ENCODE measurements at regions not wholly inside any gene's neighbourhood (a gene's known extent, or its start where the extent isn't known, plus 50 kb on each side); places are given as distances from the start of the nearest gene placed in this dataset.

GRCh38 chr18:56481751-56482150 lies 156.6 kb downstream of the TXNL1 start:
- no peak for ATAC-seq
- TF ChIP-seq TCF4 (CRISPR knock-in tag; IDR thresholded peaks at IDR 0.05; ENCODE audit: borderline replicate concordance) (no peak), CSDC2 (CRISPR knock-in tag; IDR thresholded peaks at IDR 0.05) (no peak), ARNTL (CRISPR knock-in tag; IDR thresholded peaks at IDR 0.05; ENCODE audit: borderline replicate concordance, low read depth) (no peak)

GRCh38 chr18:56479841-56480240 lies 158.6 kb downstream of the TXNL1 start:
- no peak for ATAC-seq

GRCh38 chr18:56475250-56475649 lies 163.1 kb downstream of the TXNL1 start:
- TF ChIP-seq POU6F1 (CRISPR knock-in tag; IDR thresholded peaks at IDR 0.05; ENCODE audit: borderline replicate concordance, low read depth) (no peak), CSDC2 (CRISPR knock-in tag; IDR thresholded peaks at IDR 0.05) (no peak), ISL1 (CRISPR knock-in tag; IDR thresholded peaks at IDR 0.05) (0 out of 2 replicates have a peak, but pooled peaks have one; percentile 23), PATZ1 (CRISPR knock-in tag; IDR thresholded peaks at IDR 0.05; ENCODE audit: borderline replicate concordance) (no peak)
- peak; percentile 48 for ATAC-seq

More at GRCh38 chr18:56479841-56480240, 158.6 kb downstream of the TXNL1 start:
- TF ChIP-seq OSR1 (CRISPR knock-in tag; IDR thresholded peaks at IDR 0.05), result no peak
- no peak for TF ChIP-seq ZNF70 (CRISPR knock-in tag; IDR thresholded peaks at IDR 0.05)
- TF ChIP-seq TOX (CRISPR knock-in tag; IDR thresholded peaks at IDR 0.05; ENCODE audit: borderline replicate concordance), result no peak
- no peak for TF ChIP-seq SNAI2 (CRISPR knock-in tag; IDR thresholded peaks at IDR 0.05)
- TF ChIP-seq ZNF565 (CRISPR knock-in tag; conservative IDR thresholded peaks at IDR 0.05; ENCODE audit: low read depth), result no peak
- TF ChIP-seq ZC3H10 (CRISPR knock-in tag; IDR thresholded peaks at IDR 0.05), result no peak
- no peak for TF ChIP-seq ARNTL (CRISPR knock-in tag; IDR thresholded peaks at IDR 0.05; ENCODE audit: borderline replicate concordance, low read depth)
- TF ChIP-seq TCF4 (CRISPR knock-in tag; IDR thresholded peaks at IDR 0.05; ENCODE audit: borderline replicate concordance), result no peak

- no peak for TF ChIP-seq GLIS3 (CRISPR knock-in tag; IDR thresholded peaks at IDR 0.05)
- TF ChIP-seq CSDC2 (CRISPR knock-in tag; IDR thresholded peaks at IDR 0.05), result no peak
- TF ChIP-seq ZNF70 (CRISPR knock-in tag; IDR thresholded peaks at IDR 0.05), result no peak
- TF ChIP-seq ZFP3 (CRISPR knock-in tag; IDR thresholded peaks at IDR 0.05), result no peak
- TF ChIP-seq ESRRG (CRISPR knock-in tag; IDR thresholded peaks at IDR 0.05), result no peak
- TF ChIP-seq BACH2 (CRISPR knock-in tag; IDR thresholded peaks at IDR 0.05; ENCODE audit: borderline replicate concordance), result no peak
- no peak for TF ChIP-seq ZFP30 (CRISPR knock-in tag; IDR thresholded peaks at IDR 0.05)
- no peak for TF ChIP-seq PPARA (CRISPR knock-in tag; IDR thresholded peaks at IDR 0.05; ENCODE audit: borderline replicate concordance)
- TF ChIP-seq SNAI2 (CRISPR knock-in tag; IDR thresholded peaks at IDR 0.05), result no peak
- TF ChIP-seq ZNF8 (CRISPR knock-in tag; IDR thresholded peaks at IDR 0.05), result no peak
- no peak for TF ChIP-seq RARB (CRISPR knock-in tag; IDR thresholded peaks at IDR 0.05)
- no peak for TF ChIP-seq CSRNP3 (CRISPR knock-in tag; IDR thresholded peaks at IDR 0.05)
- no peak for ATAC-seq
These were observed 164.9 kb downstream of the TXNL1 start for GRCh38 chr18:56473400-56474024.

GRCh38 chr18:56470406-56471351 lies 167.7 kb downstream of the TXNL1 start:
- no peak for TF ChIP-seq ZNF8 (CRISPR knock-in tag; IDR thresholded peaks at IDR 0.05)
- TF ChIP-seq BACH2 (CRISPR knock-in tag; IDR thresholded peaks at IDR 0.05; ENCODE audit: borderline replicate concordance), result no peak
- no peak for TF ChIP-seq POU6F1 (CRISPR knock-in tag; IDR thresholded peaks at IDR 0.05; ENCODE audit: borderline replicate concordance, low read depth)
- no peak for TF ChIP-seq TOX (CRISPR knock-in tag; IDR thresholded peaks at IDR 0.05; ENCODE audit: borderline replicate concordance)
- TF ChIP-seq ZFP3 (CRISPR knock-in tag; IDR thresholded peaks at IDR 0.05), result no peak
- TF ChIP-seq ZFP30 (CRISPR knock-in tag; IDR thresholded peaks at IDR 0.05), result no peak
- no peak for ATAC-seq

Measured in SK-N-SH treated with all-trans-retinoic acid at 6 μM for 48 hours (cell line).